GM18873 (cell line): ENCODE measurements at regions not wholly inside any gene's neighbourhood (a gene's known extent, or its start where the extent isn't known, plus 50 kb on each side); places are given as distances from the start of the nearest gene placed in this dataset.

Experiments used
- ATAC-seq: cut with Tn5 transposase; IDR thresholded peaks from one replicate; pipeline ENCODE4 v1.9.1; 2021; ENCODE audit warnings: mild to moderate bottlenecking, moderate library complexity, moderate number of reproducible peaks; ENCODE audit not compliant: unreplicated experiment, low FRiP score

DNA sequence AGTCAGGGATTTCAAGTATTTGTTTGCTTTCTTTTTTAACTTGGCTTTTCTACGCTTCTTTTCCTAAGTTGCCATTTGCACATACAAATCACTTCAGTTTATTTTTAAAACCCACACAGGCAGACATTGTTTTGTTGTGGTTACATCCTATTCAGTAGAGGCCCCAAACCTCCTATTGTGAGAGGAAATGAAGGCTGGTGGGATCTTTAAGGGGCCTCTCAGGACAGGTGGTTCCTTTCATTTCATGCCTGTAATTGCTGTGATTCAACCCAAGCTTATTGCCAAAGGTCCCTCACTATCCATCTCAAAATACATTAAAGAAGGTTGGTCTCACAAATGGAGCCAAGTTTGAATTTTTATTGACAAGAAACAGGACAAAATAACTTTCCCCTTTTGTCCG, 257.1 kb downstream of the ADAMTS20 start:
- ATAC-seq: no peak

DNA sequence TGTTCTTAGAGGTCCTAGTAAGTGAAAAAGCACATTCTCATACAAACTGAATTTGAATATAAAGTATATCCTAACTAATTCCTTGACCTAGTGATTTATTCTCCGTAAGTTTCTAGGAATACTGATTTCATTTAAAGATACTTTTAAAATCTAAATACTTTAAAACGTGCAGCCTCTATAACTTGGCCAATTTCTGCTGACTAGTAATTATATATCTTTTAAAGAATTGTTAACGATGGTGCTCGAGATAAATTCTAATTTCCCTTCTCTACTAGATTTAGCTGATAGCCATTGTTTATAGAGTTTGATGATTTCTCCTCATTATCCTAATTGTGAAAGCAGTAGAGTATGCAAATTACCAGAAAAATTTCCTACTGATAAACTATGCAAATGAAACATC, 257.9 kb downstream of the ADAMTS20 start:
- no peak for ATAC-seq

DNA sequence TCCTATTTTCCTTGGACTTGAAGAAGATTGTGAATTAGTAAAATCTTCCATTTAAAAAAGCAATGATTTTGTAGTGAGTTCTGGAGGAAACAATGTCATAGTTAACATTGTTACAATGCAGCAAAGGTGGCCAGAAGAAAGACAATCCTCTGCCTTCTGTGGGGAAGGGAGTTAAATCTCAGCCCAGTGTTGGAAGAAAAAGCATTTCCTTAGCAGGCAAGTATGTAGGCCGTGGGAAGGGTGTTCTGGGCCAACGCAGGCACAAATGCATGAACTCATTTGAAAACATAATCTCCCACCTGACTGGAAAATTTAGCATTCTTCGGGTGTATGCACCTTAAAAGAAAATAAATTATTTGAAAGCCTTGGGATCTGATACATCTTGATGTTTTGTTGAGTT, 258.6 kb downstream of the ADAMTS20 start:
- ATAC-seq: no peak

DNA sequence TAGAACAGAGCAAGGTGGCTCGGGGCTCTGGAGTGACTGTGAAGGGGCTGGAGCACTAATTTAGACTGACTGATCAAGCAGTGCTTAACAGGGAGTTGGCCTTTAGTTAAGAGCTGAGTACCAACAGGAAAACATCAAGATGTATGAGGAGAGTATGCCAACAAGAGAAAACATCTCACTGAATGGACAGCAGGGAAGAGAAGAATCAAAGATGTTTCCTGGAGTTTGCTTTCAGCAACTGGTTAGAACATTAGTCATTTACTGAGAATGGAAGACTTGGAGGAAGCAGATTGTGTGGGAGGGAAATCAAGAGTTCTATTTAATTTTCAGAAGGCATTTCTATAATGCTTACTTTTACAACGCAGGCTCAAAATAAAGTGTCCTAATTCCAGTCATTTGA, 259.3 kb downstream of the ADAMTS20 start:
- no peak for ATAC-seq

DNA sequence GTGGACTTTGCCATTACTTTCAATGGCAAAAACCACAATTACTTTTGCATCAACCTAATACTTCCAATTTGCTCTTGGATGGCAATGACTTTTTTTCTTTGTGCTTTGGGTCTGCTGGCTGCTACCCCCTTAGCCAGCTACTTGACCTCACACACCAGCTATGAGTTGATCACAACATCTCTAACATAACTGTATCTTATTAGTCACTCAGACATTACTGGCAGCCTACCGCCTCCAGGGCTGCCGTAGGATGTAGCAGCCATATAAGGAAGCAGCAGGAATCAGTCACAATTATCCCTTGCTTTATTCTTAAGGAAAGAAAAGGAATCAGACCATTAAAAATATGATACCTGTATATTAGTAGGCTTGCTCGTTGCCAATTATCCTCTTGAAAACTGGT, 260.5 kb downstream of the ADAMTS20 start:
- no peak for ATAC-seq

DNA sequence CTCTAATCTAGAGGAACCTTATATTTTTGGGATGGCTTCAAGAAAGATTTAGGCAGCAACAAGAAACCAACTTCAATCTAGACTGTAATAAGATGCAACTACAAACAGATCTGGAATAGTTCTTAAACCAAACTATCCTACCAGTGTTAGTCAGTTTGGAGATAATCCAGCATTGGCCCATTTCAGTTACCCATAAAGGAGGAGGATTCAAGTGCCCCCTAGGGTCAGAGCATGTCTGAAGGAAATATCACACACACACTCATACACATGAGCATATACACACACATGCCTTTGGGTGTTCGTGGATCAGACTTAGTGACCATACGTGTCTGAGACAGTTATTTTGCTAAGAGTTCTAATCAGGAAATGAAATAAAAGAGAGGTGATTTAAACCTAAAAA, 261.2 kb downstream of the ADAMTS20 start:
- no peak for ATAC-seq

DNA sequence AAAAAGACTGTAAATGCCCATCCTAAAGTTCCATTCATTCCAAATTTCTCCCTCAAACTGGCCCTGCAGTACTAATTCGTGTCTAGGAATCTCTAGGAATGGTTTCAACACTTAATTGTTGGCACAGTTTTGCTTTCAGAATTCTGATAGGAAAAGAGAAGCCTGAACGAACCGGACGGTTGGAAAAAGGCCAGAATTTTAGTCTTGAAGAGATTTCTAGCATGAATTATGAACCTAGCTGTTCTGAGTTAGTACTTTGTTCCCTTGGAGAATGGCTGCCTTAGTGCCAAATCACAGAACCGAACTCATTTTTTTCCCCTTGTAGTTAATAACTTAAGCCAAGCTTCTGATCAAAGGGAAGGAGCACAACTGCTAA, 262.6 kb downstream of the ADAMTS20 start:
- no peak for ATAC-seq

DNA sequence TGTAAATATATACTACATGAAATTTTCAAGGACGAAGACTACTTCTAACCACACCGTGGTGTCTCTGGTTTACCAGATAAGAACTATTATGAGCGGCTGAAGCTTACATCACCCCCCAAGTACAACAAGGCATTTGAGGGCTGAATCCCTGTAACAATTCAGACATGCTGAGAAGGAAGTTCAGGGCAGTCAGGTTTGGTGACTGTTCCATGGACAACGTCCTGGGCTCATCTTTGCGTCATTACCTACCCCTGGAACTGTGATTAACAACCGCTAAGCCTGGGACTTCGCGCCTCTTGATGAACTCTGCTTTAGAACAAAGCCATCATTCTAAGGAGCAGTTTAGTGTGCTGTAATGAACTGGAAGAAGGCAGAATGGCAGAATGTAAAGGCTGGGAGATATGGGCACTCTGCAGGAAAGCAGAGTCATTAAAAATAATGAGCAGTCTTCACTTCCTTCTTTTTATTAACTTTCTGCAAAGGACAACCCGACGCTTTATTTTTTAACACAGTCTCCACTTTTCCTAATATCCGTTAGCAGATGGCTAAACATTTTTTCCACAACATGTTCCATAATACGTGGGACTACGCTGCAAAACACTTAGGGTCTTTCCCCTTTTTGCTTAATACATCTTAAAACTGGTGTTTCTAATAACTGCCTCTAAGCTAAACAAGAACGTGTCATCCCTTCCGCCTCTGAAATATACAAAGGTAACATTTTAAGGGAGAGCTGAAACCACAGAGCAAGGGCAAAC, 263.2 kb downstream of the ADAMTS20 start:
- ATAC-seq: no peak

DNA sequence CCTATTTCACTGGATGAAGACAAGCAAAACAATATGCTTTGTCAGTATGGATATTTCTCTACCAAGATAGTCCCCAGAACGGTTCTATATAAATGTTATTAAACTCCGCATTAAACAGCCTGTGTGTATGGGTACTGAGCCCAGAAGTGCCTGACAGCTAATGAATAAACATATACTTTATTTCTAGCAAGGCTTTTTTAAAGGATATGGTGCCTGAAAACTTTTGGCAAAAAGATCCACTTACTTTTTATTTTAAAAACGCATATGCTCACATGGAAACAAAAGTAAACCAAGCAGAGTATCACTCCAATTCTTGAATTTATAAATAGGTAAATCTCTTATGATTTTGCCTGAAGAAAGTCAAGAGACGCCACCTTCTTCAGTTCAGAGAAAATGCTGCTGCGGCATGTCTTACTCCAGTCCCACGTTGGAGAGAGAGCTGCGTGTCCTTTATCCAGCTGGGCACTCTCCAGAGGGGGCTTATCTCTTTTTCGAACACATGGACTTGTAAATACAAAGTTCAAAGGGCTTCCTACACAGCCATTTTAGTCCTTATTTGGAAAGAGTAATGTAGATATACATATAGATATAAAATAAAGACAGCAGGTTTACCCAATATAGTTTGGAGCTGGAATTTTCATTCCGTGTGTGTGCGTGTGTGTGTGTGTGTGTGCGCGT, 264.2 kb downstream of the ADAMTS20 start:
- ATAC-seq: no peak

DNA sequence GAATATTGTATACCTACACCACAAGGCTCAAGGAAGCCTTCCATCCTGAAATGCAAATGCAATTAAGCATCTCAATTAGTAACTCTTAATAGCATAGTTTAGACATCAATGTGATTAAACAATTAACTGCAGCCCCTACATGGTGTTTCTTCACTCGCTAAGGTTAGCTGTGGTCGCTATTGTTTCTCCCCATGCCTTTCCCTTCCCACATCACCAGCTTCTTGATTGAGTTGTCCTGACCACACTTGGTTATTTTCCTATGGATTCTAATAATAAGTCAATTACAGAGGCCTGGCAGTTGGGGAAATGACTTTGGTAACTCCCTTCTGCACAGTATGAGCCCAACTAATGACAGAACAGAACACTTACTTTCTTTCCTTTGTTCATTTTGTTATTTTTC, 265.0 kb downstream of the ADAMTS20 start:
- ATAC-seq: no peak

DNA sequence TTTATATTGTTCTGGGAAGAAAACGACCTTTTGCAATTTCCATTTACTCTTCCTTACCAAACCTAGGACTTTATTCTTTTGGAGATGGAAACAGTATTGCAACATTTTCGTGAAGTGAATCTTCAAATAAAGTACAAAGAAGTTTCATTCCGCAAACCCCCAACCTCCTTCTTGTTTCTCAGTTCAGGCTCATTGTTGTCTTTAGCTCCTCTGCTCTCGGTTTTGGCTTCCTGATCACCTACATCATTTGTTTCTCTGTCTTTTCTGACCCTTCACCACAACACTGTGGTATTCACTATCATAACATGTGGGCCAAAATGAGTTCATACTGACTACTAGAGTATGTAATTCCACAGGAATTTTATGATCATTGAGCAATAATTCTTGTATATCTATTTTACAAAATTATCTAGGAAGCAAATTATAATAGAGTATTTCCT, 266.8 kb downstream of the ADAMTS20 start:
- no peak for ATAC-seq

DNA sequence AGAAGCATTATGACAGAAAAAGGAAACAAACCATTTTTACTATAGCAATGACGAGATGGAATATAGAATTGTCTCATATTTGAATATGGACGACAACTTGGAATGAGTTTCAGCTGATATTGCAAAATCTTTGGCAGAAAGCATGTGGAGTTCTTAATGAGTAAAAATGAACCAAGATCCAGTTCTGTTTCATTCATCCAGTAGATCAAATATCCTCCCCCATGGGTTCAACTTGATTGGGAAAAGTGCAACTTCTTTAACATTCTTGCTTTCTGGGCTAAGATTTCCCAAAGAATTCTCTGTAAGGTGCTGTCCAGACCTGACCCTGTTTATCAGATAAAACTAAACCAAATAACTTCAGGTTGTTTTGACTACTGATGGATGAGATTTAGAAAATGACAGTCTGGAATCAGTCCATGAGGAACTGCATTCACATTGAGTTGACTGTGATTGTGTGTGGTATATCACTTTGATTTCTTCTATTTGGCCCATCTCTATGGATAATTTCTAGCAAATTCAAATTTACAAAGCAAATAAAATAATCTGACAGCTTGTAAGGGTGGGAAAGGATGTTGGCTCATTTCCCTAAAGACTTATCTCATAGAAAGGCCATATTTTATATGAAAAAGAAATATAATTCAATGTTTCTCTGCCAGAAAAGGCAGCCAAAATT, 267.4 kb downstream of the ADAMTS20 start:
- ATAC-seq: no peak

DNA sequence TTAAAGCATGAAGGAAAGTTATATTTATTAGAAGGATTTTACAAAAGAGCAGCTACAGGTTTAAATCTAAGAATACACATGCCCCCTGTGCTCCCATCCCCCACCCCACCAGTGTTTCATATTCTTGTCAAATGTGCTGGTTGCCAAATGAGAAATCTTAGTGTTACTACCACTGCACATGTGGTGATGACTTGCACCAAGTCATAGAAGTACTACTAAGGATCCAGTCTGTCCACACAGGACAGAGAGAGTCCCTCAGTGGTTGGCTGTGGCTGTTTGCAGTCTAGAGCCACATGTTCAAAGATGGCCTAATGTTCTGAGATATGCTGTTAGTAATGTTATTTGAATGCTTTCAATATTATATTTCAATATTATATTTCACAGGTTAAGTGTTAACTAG, 268.8 kb downstream of the ADAMTS20 start:
- no peak for ATAC-seq

DNA sequence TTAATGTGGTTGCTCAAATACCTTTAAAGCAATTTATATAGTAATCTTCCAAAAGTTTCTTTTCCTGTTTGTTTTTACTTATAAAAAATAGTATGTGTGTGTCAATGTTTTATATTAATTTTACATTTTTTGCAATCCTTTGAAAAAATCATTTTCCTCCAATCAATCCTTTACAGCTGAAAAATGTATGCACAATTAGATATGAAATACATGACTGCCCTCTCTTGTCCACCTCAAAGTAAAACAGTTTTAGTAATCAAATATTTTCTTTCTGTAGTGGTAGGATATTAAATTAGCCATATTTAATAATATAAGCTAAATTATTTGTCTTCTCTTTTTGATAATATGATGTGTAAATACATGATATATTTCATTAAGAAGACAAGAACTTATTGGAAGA, 269.9 kb downstream of the ADAMTS20 start:
- no peak for ATAC-seq

DNA sequence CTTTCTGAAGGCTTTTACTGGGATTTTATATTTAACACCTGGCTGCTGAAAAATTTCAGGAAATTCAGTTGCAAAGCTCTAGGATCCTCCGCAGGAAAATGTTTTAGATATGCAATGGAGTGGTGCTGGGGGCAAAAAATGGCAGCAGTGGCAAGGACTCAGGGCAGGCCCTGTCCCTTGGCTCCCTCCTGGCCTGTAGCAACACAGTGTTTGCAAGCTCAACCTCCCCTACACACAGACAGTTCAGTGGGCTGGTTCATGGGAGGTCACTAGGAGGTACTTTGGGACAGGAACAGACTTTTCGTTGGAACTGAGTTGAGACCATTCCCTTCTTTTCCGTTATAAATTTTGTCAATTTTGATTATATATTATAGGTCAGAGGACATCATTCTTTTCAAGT, 270.4 kb downstream of the ADAMTS20 start:
- no peak for ATAC-seq

DNA sequence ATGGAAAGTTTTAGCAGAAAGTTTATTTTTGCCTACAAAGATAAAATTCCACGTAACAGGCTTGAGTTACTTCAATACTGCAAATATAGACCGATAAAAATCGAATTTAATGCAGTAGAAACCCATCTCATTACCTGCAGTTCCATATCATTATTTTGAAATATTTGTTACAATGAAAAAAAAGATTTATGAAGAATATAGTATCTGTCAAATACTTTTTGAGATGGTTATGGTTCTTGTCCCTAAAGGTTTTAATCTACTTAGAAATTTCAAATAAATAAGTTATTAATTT, 273.5 kb downstream of the ADAMTS20 start:
- no peak for ATAC-seq

DNA sequence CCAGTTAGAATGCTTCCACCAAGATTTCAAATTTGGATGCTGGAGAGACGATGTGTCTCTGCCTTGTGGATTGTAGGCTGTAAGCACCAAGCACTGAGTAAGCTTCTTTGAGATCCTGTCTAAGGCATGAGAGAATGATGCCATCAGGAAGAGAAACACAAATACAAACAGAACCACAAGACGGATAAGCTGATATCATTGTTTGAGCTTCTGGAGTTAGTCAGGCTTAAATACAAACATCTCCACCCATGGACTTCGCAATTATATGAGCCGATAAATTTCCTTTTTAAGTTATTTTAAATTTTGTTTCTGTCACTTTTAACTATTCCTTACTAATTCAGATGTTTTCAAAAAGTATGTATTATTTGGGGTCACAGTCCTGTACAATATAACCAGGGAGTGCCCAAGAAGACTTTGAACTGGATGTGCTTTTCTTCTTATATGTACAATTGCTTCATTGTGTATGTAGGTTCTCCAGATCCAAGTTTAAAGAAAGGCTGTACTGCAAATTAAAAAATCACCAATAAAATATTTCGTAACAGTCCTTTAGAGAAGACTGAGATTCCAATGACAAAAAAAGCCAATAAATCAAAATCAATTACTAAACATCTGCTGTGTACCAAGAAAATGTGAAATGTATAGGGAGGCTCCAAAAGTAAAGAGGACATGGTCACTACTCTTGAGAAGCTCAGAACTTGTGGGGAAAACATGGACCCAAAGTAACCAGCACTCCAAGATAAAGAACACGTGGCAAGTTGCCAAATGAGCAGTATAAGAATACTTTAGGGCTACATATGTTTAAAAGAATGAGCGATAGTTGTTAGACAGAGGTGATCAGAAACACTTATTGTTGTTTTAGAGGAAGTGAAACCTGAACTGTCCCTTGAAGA, 274.1 kb downstream of the ADAMTS20 start:
- peak; percentile 95 for ATAC-seq

DNA sequence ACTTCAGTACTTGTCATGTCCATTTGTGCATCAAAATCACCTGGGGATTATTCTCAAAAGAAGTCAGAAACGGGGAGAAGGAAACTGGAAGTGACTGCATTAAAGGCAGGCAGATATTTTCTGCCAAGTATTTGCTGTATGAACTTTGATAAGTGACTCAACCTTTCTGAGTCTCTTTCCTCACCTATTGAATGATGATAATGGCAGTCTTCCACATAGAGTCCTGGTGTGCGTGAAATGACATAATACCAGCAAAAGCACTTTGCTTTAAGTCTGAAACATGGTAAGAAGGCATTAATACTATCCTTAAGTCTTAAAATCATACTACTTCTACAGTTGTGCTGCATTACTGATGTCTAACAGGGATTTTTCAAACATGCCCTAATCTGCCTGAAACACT, 278.5 kb downstream of the ADAMTS20 start:
- no peak for ATAC-seq

DNA sequence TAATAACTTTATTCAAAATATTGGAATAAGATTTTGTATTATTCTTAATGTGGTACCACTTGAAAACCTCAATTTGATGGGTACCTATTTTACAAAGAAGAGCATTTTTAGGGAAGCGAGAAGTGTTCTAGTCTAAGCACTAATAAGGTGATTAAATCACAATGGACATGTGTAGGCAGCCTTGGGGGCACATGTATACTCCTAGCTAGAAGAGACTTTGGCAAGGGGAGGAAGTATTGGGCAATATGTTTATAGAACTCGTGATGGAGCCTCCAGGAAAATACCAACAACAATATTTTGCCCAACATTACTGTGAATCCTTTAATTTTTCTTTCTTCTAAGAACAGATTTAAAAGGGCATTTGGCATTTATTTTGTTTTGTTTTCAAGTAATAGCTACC, 280.3 kb downstream of the ADAMTS20 start:
- no peak for ATAC-seq

DNA sequence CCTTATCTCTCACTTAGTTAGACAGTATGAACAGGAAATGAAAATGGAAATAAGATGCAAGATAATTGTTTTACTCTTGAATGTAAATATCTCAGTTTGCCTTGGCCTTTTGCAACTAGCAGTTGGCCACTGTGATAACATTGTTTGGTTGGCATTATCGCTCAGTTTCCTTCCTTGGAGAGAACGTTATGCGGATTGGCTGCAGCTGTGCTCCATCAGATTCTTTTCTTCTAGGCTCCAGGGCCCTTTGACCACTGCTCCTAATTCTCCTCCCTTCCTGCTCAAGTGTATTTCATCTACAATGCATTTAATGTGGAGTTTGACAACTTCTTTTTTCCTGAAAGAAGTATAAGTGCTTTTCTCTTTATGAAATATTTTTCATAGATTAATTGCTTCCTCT, 284.2 kb downstream of the ADAMTS20 start:
- no peak for ATAC-seq

DNA sequence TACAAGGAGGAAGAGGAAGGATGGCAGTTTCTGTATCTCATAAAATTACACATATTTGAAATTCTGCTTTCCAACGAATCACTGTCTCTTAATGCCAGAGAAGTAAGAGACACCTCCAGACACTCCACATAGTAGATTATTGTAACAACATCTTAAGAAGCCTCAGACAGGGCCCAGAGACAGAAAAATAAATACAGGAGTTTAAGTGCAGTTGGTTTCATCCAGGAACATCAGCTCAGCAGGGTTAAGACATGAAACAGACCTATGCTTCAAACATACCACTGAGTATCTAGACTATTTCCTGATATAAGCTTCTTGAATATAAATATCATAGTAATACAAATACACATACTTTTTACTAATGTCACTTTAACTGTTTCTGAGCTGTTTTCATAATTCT, 290.3 kb downstream of the ADAMTS20 start:
- ATAC-seq: no peak
